Fibroblast of peridontal ligament (primary cell): ENCODE measurements at regions not wholly inside any gene's neighbourhood (a gene's known extent, or its start where the extent isn't known, plus 50 kb on each side); places are given as distances from the start of the nearest gene placed in this dataset.
A peak's percentile ranks its signal among the peaks of the same experiment; 100 is the strongest.
"Not testable (repeated sequence)": the region's sequence is repeated elsewhere in the genome, so short reads cannot be mapped to it uniquely, and the experiment has no call there.

Source experiments
- DNase-seq: peaks from one replicate; pipeline ENCODE4 v3.0.0-alpha.2; 2010; ENCODE audit errors: extremely low read depth

DNA sequence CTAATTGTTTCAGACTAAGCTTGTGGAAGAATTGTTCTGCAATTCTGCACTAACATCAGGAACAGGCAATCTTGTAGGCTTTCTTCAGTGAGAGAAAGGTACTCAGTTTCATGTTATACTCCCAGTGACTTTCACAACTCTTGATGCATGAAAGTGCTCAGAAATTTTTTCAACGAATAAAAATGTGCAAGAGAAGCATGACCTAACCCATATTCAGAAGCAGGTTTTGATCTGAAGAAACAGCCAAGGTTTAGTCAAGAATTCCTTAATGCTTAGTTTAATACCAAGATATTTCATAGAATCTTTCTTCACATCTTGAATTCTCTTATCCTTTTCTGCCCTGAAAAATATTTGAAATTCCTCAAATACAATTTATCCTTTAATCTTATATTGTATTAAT lies 197.2 kb upstream of the CSNK1A1L start:
- no peak for DNase-seq

GRCh38 chr13:37295573-37295972 lies 190.1 kb upstream of the CSNK1A1L start:
- no peak for DNase-seq

- no peak for DNase-seq
Measured at GRCh38 chr13:37295071-37295470, 189.6 kb upstream of the CSNK1A1L start.

- DNase-seq, result no peak
Measured at GRCh38 chr13:37294472-37294871, 189.0 kb upstream of the CSNK1A1L start.

DNA sequence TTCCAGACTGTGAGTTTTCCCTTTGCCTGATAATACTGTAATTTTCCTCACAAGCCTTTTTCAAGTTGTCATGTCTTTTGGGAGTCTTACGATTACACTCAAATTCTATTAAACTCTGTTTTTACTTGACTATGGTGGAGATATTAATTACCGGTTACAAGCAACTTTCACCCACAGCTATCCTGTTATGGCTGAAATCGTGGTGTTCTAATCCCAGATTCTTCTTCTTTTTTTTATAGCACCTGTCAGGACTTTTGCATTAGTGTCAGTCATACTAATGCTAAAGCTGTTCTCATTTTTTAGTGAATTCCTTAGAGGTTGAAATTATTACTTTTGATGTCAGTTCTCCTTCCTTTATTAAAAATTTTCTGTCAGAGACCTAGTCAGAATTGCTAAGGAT lies 187.8 kb upstream of the CSNK1A1L start:
- DNase-seq, result no peak

- DNase-seq, result no peak
Measured at GRCh38 chr13:37290716-37291505, 185.4 kb upstream of the CSNK1A1L start.

- DNase-seq, result no peak
Measured at GRCh38 chr13:37289212-37289935, 183.9 kb upstream of the CSNK1A1L start.

GRCh38 chr13:37288057-37288720 lies 182.7 kb upstream of the CSNK1A1L start:
- no peak for DNase-seq

GRCh38 chr13:37280231-37280630 lies 174.8 kb upstream of the CSNK1A1L start:
- DNase-seq, result not testable (repeated sequence)

GRCh38 chr13:37277435-37278144 lies 172.1 kb upstream of the CSNK1A1L start:
- peak; percentile 30 for DNase-seq

GRCh38 chr13:37277007-37277406 lies 171.5 kb upstream of the CSNK1A1L start:
- no peak for DNase-seq

DNA sequence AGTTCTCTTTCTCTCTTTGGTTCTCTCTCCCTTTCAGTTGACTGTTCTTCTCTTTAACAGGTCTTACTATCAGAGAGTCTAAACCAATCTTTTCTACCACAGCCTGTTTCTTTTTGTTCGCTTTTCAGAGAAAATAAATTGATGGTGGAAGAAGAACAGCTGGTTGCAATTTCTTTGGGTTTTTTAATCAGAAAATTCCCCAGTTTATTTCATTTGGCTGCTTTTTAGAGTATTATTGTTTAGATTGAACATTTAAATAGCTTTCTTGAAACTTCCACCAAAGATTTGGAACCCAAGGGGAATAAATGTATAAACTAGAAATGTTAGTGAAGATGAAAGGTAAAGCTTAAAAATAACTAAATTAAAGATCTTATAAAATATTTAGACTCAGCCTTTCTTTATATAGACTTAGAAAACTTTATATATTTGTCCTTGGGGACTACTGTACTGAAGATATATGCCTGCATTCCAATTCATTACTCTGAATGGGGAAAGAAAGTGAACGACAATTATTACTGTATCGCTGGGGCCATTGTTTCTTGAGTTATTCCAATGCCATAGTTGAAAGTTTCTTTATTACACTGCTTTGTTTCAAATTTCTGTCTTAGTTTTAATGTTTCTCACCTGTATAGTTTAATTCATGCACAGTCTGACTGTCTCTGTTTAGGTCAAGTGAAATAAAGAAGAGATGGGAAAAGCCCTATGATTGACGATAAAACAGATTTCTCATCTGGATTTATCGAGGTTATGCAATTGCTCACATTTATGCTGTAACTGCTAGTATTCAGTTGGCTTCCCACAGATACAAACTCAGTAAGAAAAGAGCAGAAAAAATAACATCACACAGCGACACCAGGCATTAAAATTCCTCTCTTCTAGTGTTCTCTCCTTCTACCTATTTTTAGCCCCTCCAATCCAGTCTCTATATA lies 169.4 kb upstream of the CSNK1A1L start:
- DNase-seq, result peak; percentile 85

DNA sequence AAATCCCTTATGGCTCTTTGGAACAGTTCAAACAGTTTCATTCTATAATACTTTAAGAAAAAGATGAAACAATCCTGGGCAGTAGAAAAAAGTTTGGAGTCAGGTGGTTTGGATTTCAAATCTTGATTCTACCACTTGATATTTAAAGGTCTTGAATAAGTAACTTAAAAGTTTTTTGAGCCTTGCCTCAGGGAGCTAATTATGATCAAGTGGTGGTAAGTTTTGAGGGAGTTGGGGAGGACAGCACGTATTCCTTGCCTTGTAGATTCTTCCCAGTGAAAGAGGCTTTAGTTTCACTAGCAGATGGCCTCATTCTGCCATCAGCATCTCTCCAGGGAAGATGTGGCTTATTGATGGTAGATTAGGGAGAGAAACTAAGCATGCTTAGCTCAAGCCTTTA lies 168.4 kb upstream of the CSNK1A1L start:
- peak; percentile 19 for DNase-seq

- DNase-seq, result peak; percentile 40
Measured at GRCh38 chr13:37270226-37271001, 164.9 kb upstream of the CSNK1A1L start.

GRCh38 chr13:37263871-37264270 lies 158.4 kb upstream of the CSNK1A1L start:
- DNase-seq, result no peak

GRCh38 chr13:37257706-37258105 lies 152.2 kb upstream of the CSNK1A1L start:
- no peak for DNase-seq

DNA sequence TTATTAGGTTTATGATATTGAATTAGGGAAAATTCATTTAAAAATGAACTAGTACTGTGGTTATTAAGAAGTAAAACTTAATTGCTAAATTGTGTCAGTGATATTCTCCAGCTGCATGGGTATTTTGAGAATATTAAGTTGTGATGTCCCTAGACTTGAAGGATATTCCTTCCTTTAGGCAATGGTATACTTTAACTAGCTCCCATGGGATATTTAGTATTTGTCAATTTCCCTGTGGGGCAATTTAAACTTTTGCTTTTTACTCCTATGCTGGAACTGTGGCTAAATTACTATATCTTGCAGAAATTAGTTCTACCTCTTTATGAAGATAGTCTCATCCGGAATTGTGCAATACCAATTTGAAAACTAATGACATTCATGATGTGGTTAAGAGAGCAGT lies 151.6 kb upstream of the CSNK1A1L start:
- no peak for DNase-seq

DNA sequence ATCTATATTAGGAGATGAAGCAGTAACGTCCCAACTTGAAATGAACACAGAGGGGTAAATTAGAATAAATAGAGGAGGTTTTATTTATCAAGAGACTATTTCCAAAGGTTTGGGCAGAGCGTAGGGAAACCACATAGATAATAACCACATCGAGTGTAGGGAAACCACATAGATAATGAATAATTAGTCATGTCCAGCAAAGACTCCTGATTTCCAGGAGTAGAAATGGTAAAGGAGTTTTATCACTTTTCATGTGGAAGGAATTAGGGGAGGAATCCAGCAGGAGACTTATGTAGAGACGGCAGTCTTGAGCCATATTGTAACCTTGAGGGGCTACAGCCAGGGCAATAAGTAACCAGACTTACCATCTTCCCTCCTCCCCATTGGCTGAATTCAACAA lies 136.3 kb upstream of the CSNK1A1L start:
- DNase-seq, result no peak

DNA sequence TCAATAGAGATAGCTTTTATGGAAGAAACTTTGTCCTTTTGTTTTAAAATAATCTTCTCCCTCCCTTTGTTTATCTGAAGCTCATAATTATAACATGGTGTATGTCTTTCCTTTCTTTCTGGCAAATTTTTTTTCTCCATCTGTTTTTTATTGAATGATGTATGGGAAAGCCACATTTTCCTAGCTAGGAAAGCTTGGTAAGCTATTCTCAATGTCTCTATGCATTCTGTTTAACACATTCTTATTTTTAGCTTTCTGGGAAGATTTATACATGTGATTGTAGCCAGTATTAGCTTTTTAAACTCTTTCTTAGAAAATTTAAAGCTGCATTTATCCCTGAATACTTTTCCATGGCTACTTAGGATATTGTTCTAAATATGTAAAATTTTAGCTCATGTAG lies 124.9 kb upstream of the CSNK1A1L start:
- DNase-seq, result peak; percentile 75

- no peak for DNase-seq
Measured at GRCh38 chr13:37229931-37230330, 124.5 kb upstream of the CSNK1A1L start.
